NT2/D1 (cell line): ENCODE measurements at regions not wholly inside any gene's neighbourhood (a gene's known extent, or its start where the extent isn't known, plus 50 kb on each side); places are given as distances from the start of the nearest gene placed in this dataset.

Experiments
- DNase-seq: peaks from one replicate; pipeline ENCODE4 v3.0.0-alpha.2; 2011; ENCODE audit warnings: low read depth, low spot score
- H3K27me3 ChIP-seq: 2 replicates; pipeline ENCODE4 v1.6.0; 2011; ENCODE audit warnings: mild to moderate bottlenecking; ENCODE audit not compliant: insufficient read length, insufficient read depth
- H3K36me3 ChIP-seq: 2 replicates; pipeline ENCODE4 v1.6.1; 2011; ENCODE audit warnings: mild to moderate bottlenecking, low read length, mixed read lengths; ENCODE audit not compliant: insufficient read depth, insufficient read length
- H3K4me1 ChIP-seq: 2 replicates; pipeline ENCODE4 v1.5.1; 2011; ENCODE audit not compliant: insufficient read depth, insufficient read length
- H3K4me3 ChIP-seq: 2 replicates; pipeline ENCODE4 v1.5.1; 2011; ENCODE audit warnings: low read depth; ENCODE audit not compliant: insufficient read length
- H3K9ac ChIP-seq: 2 replicates; pipeline ENCODE4 v1.6.0; 2011; ENCODE audit warnings: low read depth; ENCODE audit not compliant: insufficient read length
- H3K9me3 ChIP-seq: 2 replicates; pipeline ENCODE4 v1.5.1; 2011; ENCODE audit warnings: mild to moderate bottlenecking, low read length; ENCODE audit not compliant: insufficient read depth
- SUZ12 ChIP-seq: IDR thresholded peaks from 2 replicates; pipeline ENCODE4 v1.6.1; 2011; ENCODE audit not compliant: insufficient read length, insufficient read depth; ENCODE audit errors: extremely low read depth
- YY1 ChIP-seq: IDR thresholded peaks from 2 replicates; pipeline ENCODE4 v1.6.1; 2011; ENCODE audit not compliant: insufficient read length, insufficient read depth
- ZNF274 ChIP-seq: IDR thresholded peaks from 2 replicates; pipeline ENCODE4 v1.6.1; 2011; ENCODE audit warnings: mild to moderate bottlenecking, low read depth, low read length

DNA sequence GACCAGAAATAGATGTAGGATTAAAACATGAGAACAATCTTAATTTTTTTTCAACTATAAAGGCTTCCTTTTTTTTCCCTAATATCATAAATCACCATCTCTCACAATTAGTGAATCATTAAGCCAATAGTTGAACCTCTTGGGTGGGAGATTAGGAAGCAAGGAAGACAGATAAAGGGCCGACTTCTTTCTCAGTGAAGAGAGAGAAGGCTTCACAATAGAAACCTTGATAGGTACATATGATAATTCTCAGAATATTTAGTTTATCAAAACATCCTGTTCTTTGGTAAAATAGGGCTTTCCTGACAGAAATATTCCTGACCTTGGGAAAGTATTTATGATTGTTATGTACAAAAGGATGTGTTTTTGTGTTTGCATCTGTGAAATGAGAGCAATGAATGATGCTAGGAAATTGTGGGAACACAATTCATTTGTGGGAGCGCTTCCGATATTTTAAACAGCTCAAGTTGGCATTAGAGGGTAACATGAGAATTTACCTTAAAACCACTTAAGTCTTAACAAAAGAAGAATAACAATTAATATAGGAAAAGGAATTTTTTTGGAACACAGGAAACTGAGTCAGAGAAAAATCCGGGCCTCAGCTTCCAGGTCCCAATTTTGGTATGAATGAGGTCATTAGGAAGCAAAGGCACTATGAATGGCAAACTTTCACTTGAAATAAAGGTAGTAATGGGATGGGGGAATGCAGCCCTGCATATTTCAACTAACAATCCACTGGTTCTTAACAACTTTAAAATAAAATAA is 263.2 kb upstream of the TGFBR2 start:
- H3K9ac ChIP-seq, result no peak overlapping the region
- TF ChIP-seq ZNF274 (no peak), YY1 (no peak), SUZ12 (no peak)
- H3K27me3 ChIP-seq, result no peaks in the 10 kb centered on the region
- H3K4me3 ChIP-seq, result no peak overlapping the region
- no peaks in the 10 kb centered on the region for H3K4me1 ChIP-seq
- H3K36me3 ChIP-seq, result no peaks in the 10 kb centered on the region
- DNase-seq, result no peak
- H3K9me3 ChIP-seq, result no peaks in the 10 kb centered on the region

DNA sequence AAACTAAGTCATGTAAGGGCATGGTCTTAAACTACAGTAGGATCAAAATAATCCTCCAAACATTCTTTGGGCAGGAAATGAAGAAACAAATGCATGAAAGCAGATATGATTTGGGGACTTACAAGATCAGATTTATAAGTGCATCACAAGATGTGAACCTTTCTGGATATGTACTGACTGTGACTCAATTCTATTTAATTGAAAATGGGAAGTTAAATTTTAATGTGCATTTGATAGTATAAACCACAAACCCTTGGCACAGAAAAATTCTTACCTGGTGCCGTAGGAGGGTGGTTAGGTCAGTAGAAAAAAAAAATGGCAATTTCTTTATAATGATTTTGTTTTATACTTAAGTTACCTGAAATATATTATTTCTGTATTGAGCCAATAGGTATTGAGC is 262.5 kb upstream of the TGFBR2 start:
- no peaks in the 10 kb centered on the region for H3K4me1 ChIP-seq
- DNase-seq, result no peak

DNA sequence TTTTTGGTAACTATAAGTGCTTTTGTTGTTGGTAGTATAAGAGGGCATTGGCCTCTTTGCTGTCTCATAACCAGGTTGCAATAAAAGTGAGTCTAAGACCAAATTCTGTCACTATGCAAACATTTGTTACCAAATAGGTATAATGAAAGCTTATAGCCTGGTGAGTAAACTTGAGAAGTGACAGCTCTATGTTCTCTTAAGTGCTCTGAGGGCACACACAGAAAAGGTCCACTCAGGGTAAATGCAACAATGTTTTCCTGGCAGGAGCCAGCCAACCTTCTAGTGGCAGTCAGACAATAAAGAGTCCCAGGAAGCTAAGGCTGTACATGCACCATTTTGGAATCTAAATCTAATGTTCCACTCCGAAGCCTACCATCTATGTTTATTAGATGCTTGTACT is 262.1 kb upstream of the TGFBR2 start:
- TF ChIP-seq SUZ12 (no peak), ZNF274 (no peak), YY1 (no peak)
- H3K27me3 ChIP-seq, result no peaks in the 10 kb centered on the region
- H3K4me3 ChIP-seq, result no peak overlapping the region
- H3K9ac ChIP-seq, result no peak overlapping the region
- H3K36me3 ChIP-seq, result no peaks in the 10 kb centered on the region
- DNase-seq, result no peak
- no peaks in the 10 kb centered on the region for H3K9me3 ChIP-seq
- no peaks in the 10 kb centered on the region for H3K4me1 ChIP-seq

More for the DNA sequence above, 262.5 kb upstream of the TGFBR2 start:
- no peak overlapping the region for H3K4me3 ChIP-seq
- no peaks in the 10 kb centered on the region for H3K27me3 ChIP-seq
- TF ChIP-seq ZNF274 (no peak), SUZ12 (no peak), YY1 (no peak)
- no peaks in the 10 kb centered on the region for H3K9me3 ChIP-seq
- no peak overlapping the region for H3K9ac ChIP-seq
- H3K36me3 ChIP-seq, result no peaks in the 10 kb centered on the region

DNA sequence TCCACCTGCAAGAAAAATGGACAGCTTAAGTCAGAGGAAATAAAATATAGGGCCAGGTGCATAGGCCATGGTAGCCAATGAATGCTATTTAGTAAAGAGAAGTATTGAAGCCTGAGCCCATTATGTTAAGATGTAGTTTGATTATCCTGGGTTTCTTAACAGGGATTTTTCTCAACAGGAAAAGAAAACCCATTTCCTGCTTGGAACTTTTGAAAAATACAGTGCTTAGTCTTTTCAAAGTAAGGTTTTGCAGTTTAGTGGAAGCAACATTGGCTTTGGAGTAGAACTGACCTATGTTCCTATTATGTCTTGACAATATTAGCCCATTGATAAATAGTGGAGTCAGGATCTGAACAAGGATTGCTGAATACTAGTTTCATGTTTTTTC is 259.5 kb upstream of the TGFBR2 start:
- Histone ChIP-seq H3K4me1 (no peaks in the 10 kb centered on the region), H3K9ac (no peak overlapping the region), H3K27me3 (no peaks in the 10 kb centered on the region)

GRCh38 chr3:30347679-30348216 is 258.7 kb upstream of the TGFBR2 start:
- Histone ChIP-seq H3K4me3 (no peak overlapping the region), H3K9ac (no peak overlapping the region), H3K9me3 (no peaks in the 10 kb centered on the region), H3K36me3 (no peaks in the 10 kb centered on the region), H3K27me3 (no peaks in the 10 kb centered on the region), H3K4me1 (no peaks in the 10 kb centered on the region)
- TF ChIP-seq SUZ12 (no peak), YY1 (no peak), ZNF274 (no peak)
- no peak for DNase-seq

More for the DNA sequence above, 259.5 kb upstream of the TGFBR2 start:
- no peak for DNase-seq
- Histone ChIP-seq H3K4me3 (no peak overlapping the region), H3K36me3 (no peaks in the 10 kb centered on the region), H3K9me3 (no peaks in the 10 kb centered on the region)
- no peak for TF ChIP-seq SUZ12
- TF ChIP-seq ZNF274, result no peak
- no peak for TF ChIP-seq YY1

DNA sequence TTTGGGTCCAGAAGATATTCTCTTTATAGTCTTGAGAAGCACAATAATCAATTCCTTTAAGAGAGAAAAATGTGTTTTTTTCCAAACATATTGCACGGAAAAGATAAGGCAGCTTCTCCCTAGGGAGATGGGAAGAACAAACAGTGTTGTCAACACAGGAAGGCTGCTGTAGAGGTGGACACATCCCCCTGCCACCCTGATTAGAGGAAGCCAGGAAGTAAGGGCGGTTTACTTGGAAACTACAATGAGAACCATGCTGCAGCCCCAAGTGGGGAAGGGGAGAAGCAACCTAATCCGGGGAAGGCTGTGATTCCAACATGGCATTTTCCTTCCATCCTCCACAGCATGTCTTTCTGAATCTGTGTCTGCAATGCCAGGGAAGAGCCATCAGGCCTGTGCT is 256.9 kb upstream of the TGFBR2 start:
- no peak for DNase-seq
- H3K27me3 ChIP-seq, result no peaks in the 10 kb centered on the region
- H3K36me3 ChIP-seq, result no peaks in the 10 kb centered on the region
- H3K9ac ChIP-seq, result no peak overlapping the region
- no peak overlapping the region for H3K4me3 ChIP-seq
- H3K9me3 ChIP-seq, result no peaks in the 10 kb centered on the region
- TF ChIP-seq ZNF274 (no peak), YY1 (no peak), SUZ12 (no peak)
- H3K4me1 ChIP-seq, result no peaks in the 10 kb centered on the region

DNA sequence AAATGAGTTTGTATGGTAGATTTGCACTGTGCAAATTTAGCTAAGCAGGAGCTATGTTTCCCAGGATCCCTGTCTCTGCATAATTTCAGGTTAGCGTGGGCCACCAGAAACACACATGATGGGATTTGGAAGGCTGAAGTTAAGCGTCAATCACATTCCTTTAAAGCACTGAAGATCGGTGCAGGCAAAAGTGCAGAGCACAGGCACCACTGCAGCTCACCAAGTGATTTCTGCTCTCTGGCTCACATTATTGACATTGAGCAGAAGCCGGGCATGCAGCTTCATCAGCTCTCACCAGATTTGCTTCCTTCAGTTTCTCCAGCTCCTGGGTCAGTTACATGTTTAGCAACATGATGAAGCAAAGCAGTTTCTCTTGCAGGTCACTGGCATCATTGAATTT is 256.4 kb upstream of the TGFBR2 start:
- Histone ChIP-seq H3K9me3 (no peaks in the 10 kb centered on the region), H3K27me3 (no peaks in the 10 kb centered on the region), H3K4me3 (no peak overlapping the region), H3K9ac (no peak overlapping the region), H3K4me1 (no peaks in the 10 kb centered on the region), H3K36me3 (no peaks in the 10 kb centered on the region)
- no peak for TF ChIP-seq YY1
- no peak for TF ChIP-seq ZNF274
- TF ChIP-seq SUZ12, result no peak
- no peak for DNase-seq
